ENCODE measurements at regions not wholly inside any gene's neighbourhood (a gene's known extent, or its start where the extent isn't known, plus 50 kb on each side); places are given as distances from the start of the nearest gene placed in this dataset.
"Not testable (repeated sequence)": the region's sequence is repeated elsewhere in the genome, so short reads cannot be mapped to it uniquely, and the experiment has no call there.

DNA sequence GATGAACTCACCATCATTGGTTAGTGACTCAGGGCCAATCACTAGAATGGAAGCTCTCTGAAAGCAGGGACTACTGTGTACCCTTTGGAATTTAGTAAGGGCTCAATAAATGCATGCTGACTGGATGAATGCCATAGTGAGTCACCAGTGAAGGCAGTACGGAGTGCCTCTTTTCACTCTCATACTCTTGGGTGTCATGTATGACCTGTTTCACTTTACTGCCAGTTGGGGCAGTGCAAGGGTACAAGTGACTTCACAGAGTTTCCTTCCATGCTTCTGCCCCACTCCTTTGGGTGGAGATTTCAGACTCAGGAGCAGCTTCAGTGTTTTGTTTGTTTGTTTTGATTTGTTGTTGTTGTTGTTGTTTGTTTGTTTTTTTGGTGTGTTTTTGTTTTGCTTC is 57.7 kb downstream of the SOX3 start:
- H3K9me3 ChIP-seq (ENCODE audit: control insufficient read depth in 1 of 2, low read length in 2 of 2): no peaks in the 10 kb centered on the region
- no peaks in the 10 kb centered on the region for H3K36me3 ChIP-seq (ENCODE audit: control insufficient read depth in 1 of 2, insufficient read depth in 2 of 2, low read length in 2 of 2)
- H3K4me3 ChIP-seq (ENCODE audit: low read depth in 1 of 2, low read length in 2 of 2): no peak overlapping the region
- H3K27me3 ChIP-seq (ENCODE audit: control insufficient read depth in 1 of 2, insufficient read depth in 2 of 2, low read length in 2 of 2): no peaks in the 10 kb centered on the region
- H3K27ac ChIP-seq (ENCODE audit: low read depth, low read length): no peak overlapping the region
- H3K4me1 ChIP-seq (ENCODE audit: control insufficient read depth in 1 of 2, insufficient read depth in 2 of 2, low read length in 2 of 2): no peaks in the 10 kb centered on the region
- H3K9ac ChIP-seq (ENCODE audit: low read depth in 1 of 2, low read length in 2 of 2): no peak overlapping the region

DNA sequence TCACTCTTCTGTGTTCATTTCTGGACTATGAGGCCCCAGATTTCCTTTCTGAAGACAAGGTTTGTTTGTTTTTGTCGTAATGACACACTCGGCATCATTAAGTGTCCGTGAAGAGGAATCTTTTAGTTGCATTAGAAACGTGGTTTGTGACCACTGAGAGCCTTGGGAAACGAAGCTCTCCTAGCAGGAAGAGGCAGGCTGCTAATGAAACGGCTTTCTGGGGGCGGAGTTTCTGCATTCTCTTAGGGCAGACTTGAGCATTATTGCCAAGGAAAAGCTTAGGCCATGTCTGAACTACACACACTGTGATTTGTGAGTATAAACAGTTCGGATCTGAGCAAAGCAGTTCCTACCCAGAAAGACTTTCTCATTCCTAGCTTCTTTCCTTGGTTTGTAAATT is 64.0 kb downstream of the SOX3 start:
- no peak overlapping the region for H3K27ac ChIP-seq (ENCODE audit: low read depth, low read length)
- H3K9me3 ChIP-seq (ENCODE audit: control insufficient read depth in 1 of 2, low read length in 2 of 2): no peaks in the 10 kb centered on the region
- H3K9ac ChIP-seq (ENCODE audit: low read depth in 1 of 2, low read length in 2 of 2): no peak overlapping the region
- no peaks in the 10 kb centered on the region for H3K36me3 ChIP-seq (ENCODE audit: control insufficient read depth in 1 of 2, insufficient read depth in 2 of 2, low read length in 2 of 2)
- no peak overlapping the region for H3K4me3 ChIP-seq (ENCODE audit: low read depth in 1 of 2, low read length in 2 of 2)
- H3K27me3 ChIP-seq (ENCODE audit: control insufficient read depth in 1 of 2, insufficient read depth in 2 of 2, low read length in 2 of 2): no peaks in the 10 kb centered on the region
- H3K4me1 ChIP-seq (ENCODE audit: control insufficient read depth in 1 of 2, insufficient read depth in 2 of 2, low read length in 2 of 2): no peaks in the 10 kb centered on the region

- no peaks in the 10 kb centered on the region for H3K4me1 ChIP-seq (ENCODE audit: control insufficient read depth in 1 of 2, insufficient read depth in 2 of 2, low read length in 2 of 2)
- no peak overlapping the region for H3K4me3 ChIP-seq (ENCODE audit: low read depth in 1 of 2, low read length in 2 of 2)
- H3K27me3 ChIP-seq (ENCODE audit: control insufficient read depth in 1 of 2, insufficient read depth in 2 of 2, low read length in 2 of 2): no peaks in the 10 kb centered on the region
- no peak overlapping the region for H3K27ac ChIP-seq (ENCODE audit: low read depth, low read length)
- no peak overlapping the region for H3K9ac ChIP-seq (ENCODE audit: low read depth in 1 of 2, low read length in 2 of 2)
- no peaks in the 10 kb centered on the region for H3K36me3 ChIP-seq (ENCODE audit: control insufficient read depth in 1 of 2, insufficient read depth in 2 of 2, low read length in 2 of 2)
- H3K9me3 ChIP-seq (ENCODE audit: control insufficient read depth in 1 of 2, low read length in 2 of 2): no peaks in the 10 kb centered on the region
Observed at GRCh38 chrX:140439476-140439875, 65.4 kb downstream of the SOX3 start.

GRCh38 chrX:140434347-140434746 is 70.5 kb downstream of the SOX3 start:
- H3K4me1 ChIP-seq (ENCODE audit: control insufficient read depth in 1 of 2, insufficient read depth in 2 of 2, low read length in 2 of 2): no peaks in the 10 kb centered on the region
- H3K9me3 ChIP-seq (ENCODE audit: control insufficient read depth in 1 of 2, low read length in 2 of 2): no peaks in the 10 kb centered on the region
- H3K27ac ChIP-seq (ENCODE audit: low read depth, low read length): no peak overlapping the region
- no peaks in the 10 kb centered on the region for H3K27me3 ChIP-seq (ENCODE audit: control insufficient read depth in 1 of 2, insufficient read depth in 2 of 2, low read length in 2 of 2)
- H3K36me3 ChIP-seq (ENCODE audit: control insufficient read depth in 1 of 2, insufficient read depth in 2 of 2, low read length in 2 of 2): no peaks in the 10 kb centered on the region
- H3K9ac ChIP-seq (ENCODE audit: low read depth in 1 of 2, low read length in 2 of 2): no peak overlapping the region
- no peak overlapping the region for H3K4me3 ChIP-seq (ENCODE audit: low read depth in 1 of 2, low read length in 2 of 2)

DNA sequence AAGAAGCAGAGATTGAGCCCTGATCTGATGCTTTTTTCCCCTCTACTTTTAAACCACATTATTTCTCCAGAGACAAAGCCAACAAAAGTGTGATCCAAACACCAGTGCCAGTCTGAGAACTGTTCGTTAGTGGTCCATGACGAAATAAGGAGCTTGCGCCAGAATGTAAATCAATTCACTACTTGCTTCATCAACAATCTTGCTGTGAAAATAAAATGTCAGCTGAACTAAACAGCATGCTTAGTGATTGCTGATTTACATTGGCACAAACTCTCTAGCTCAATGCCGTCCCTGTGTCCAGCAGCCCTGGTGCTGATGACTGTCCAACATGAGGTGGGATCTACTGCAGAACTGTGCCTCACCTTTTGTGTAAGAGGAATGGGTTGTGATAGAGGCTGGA is 71.3 kb downstream of the SOX3 start:
- Histone ChIP-seq H3K9me3 (ENCODE audit: control insufficient read depth in 1 of 2, low read length in 2 of 2) (no peaks in the 10 kb centered on the region), H3K36me3 (ENCODE audit: control insufficient read depth in 1 of 2, insufficient read depth in 2 of 2, low read length in 2 of 2) (no peaks in the 10 kb centered on the region), H3K9ac (ENCODE audit: low read depth in 1 of 2, low read length in 2 of 2) (no peak overlapping the region), H3K27ac (ENCODE audit: low read depth, low read length) (no peak overlapping the region), H3K27me3 (ENCODE audit: control insufficient read depth in 1 of 2, insufficient read depth in 2 of 2, low read length in 2 of 2) (no peaks in the 10 kb centered on the region), H3K4me3 (ENCODE audit: low read depth in 1 of 2, low read length in 2 of 2) (no peak overlapping the region), H3K4me1 (ENCODE audit: control insufficient read depth in 1 of 2, insufficient read depth in 2 of 2, low read length in 2 of 2) (no peaks in the 10 kb centered on the region)

DNA sequence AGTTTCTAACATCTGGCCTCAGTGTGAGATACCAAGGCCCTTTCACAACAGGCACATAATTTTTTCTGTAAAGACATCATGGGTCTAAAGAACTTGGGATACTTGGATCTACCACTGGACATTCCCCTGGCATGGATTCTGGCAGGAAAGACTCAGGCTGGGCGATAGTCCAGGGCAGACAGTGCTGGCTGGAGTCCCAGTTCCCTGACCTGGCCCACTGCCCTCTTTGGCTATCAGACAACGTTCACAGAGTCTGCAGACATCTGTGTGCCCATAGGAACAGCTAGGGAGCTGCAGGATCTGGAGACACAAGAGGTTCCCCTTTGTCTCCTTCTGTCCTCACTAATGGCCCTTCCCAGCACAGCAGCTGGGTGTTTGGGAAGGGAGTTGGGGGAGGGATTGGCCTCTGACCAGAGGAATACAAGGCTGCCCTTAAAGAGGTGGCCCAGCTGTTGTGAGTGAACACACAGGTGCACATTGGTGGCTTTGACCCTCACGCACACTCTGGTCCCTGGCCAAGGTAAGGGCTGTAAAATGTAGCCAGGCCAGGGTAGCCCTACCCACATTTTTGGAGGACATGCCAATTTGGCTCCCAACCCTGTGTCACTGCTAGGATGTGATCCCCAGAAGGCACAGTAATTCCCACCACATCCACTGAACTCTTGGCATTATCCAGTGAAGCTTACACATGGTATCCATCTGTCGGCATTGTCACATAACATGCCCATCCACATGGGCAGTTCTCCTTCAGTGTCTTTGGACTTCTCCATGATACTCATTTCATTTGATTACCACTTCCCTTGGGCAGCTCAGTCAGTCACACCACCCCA is 72.3 kb downstream of the SOX3 start:
- no peak overlapping the region for H3K9ac ChIP-seq (ENCODE audit: low read depth in 1 of 2, low read length in 2 of 2)
- no peaks in the 10 kb centered on the region for H3K36me3 ChIP-seq (ENCODE audit: control insufficient read depth in 1 of 2, insufficient read depth in 2 of 2, low read length in 2 of 2)
- no peaks in the 10 kb centered on the region for H3K9me3 ChIP-seq (ENCODE audit: control insufficient read depth in 1 of 2, low read length in 2 of 2)
- no peaks in the 10 kb centered on the region for H3K27me3 ChIP-seq (ENCODE audit: control insufficient read depth in 1 of 2, insufficient read depth in 2 of 2, low read length in 2 of 2)
- H3K4me3 ChIP-seq (ENCODE audit: low read depth in 1 of 2, low read length in 2 of 2): no peak overlapping the region
- no peak overlapping the region for H3K27ac ChIP-seq (ENCODE audit: low read depth, low read length)
- no peaks in the 10 kb centered on the region for H3K4me1 ChIP-seq (ENCODE audit: control insufficient read depth in 1 of 2, insufficient read depth in 2 of 2, low read length in 2 of 2)

GRCh38 chrX:140431521-140431920 is 73.3 kb downstream of the SOX3 start:
- no peaks in the 10 kb centered on the region for H3K4me1 ChIP-seq (ENCODE audit: control insufficient read depth in 1 of 2, insufficient read depth in 2 of 2, low read length in 2 of 2)
- no peaks in the 10 kb centered on the region for H3K27me3 ChIP-seq (ENCODE audit: control insufficient read depth in 1 of 2, insufficient read depth in 2 of 2, low read length in 2 of 2)
- no peak overlapping the region for H3K9ac ChIP-seq (ENCODE audit: low read depth in 1 of 2, low read length in 2 of 2)
- no peaks in the 10 kb centered on the region for H3K36me3 ChIP-seq (ENCODE audit: control insufficient read depth in 1 of 2, insufficient read depth in 2 of 2, low read length in 2 of 2)
- no peaks in the 10 kb centered on the region for H3K9me3 ChIP-seq (ENCODE audit: control insufficient read depth in 1 of 2, low read length in 2 of 2)
- H3K27ac ChIP-seq (ENCODE audit: low read depth, low read length): no peak overlapping the region
- no peak overlapping the region for H3K4me3 ChIP-seq (ENCODE audit: low read depth in 1 of 2, low read length in 2 of 2)

- no peak overlapping the region for H3K9ac ChIP-seq (ENCODE audit: low read depth in 1 of 2, low read length in 2 of 2)
- no peaks in the 10 kb centered on the region for H3K9me3 ChIP-seq (ENCODE audit: control insufficient read depth in 1 of 2, low read length in 2 of 2)
- no peaks in the 10 kb centered on the region for H3K27me3 ChIP-seq (ENCODE audit: control insufficient read depth in 1 of 2, insufficient read depth in 2 of 2, low read length in 2 of 2)
- no peak overlapping the region for H3K27ac ChIP-seq (ENCODE audit: low read depth, low read length)
- H3K4me3 ChIP-seq (ENCODE audit: low read depth in 1 of 2, low read length in 2 of 2): no peak overlapping the region
- H3K4me1 ChIP-seq (ENCODE audit: control insufficient read depth in 1 of 2, insufficient read depth in 2 of 2, low read length in 2 of 2): no peaks in the 10 kb centered on the region
- H3K36me3 ChIP-seq (ENCODE audit: control insufficient read depth in 1 of 2, insufficient read depth in 2 of 2, low read length in 2 of 2): no peaks in the 10 kb centered on the region
Observed at GRCh38 chrX:140425712-140426395, 79.0 kb downstream of the SOX3 start.

- Histone ChIP-seq H3K27me3 (ENCODE audit: control insufficient read depth in 1 of 2, insufficient read depth in 2 of 2, low read length in 2 of 2) (no peaks in the 10 kb centered on the region), H3K4me1 (ENCODE audit: control insufficient read depth in 1 of 2, insufficient read depth in 2 of 2, low read length in 2 of 2) (no peaks in the 10 kb centered on the region), H3K4me3 (ENCODE audit: low read depth in 1 of 2, low read length in 2 of 2) (no peak overlapping the region)
Observed at GRCh38 chrX:140422501-140422900, 82.4 kb downstream of the SOX3 start.

DNA sequence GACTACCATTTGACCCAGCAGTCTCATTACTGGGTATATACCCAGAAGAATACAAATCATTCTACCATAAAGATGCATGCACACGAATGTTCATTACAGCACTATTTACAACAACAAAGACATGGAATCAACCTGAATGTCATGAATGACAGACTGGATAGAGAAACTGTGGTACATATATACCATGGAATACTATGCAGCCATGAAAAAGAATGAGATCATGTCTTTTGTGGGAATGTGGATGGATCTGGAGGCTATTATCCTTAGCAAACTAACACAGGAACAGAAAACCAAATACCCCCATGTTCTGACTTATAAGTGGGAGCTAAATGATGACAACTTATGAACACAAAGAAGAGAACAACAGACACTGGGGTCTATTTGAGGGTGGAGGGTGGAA is 102.7 kb downstream of the SOX3 start:
- H3K9me3 ChIP-seq (ENCODE audit: control insufficient read depth in 1 of 2, low read length in 2 of 2); H3K4me3 ChIP-seq (ENCODE audit: low read depth in 1 of 2, low read length in 2 of 2); H3K27me3 ChIP-seq (ENCODE audit: control insufficient read depth in 1 of 2, insufficient read depth in 2 of 2, low read length in 2 of 2); H3K4me1 ChIP-seq (ENCODE audit: control insufficient read depth in 1 of 2, insufficient read depth in 2 of 2, low read length in 2 of 2); H3K36me3 ChIP-seq (ENCODE audit: control insufficient read depth in 1 of 2, insufficient read depth in 2 of 2, low read length in 2 of 2); H3K9ac ChIP-seq (ENCODE audit: low read depth in 1 of 2, low read length in 2 of 2); H3K27ac ChIP-seq (ENCODE audit: low read depth, low read length): not testable (repeated sequence)

More at GRCh38 chrX:140422501-140422900, 82.4 kb downstream of the SOX3 start:
- Histone ChIP-seq H3K27ac (ENCODE audit: low read depth, low read length) (no peak overlapping the region), H3K36me3 (ENCODE audit: control insufficient read depth in 1 of 2, insufficient read depth in 2 of 2, low read length in 2 of 2) (no peaks in the 10 kb centered on the region), H3K9ac (ENCODE audit: low read depth in 1 of 2, low read length in 2 of 2) (no peak overlapping the region), H3K9me3 (ENCODE audit: control insufficient read depth in 1 of 2, low read length in 2 of 2) (no peaks in the 10 kb centered on the region)

All from duodenal mucosa (tissue), 2 donors.